Activated T-helper 2 cell treated with anti-CD3 and anti-CD28 coated beads, Interferon-gamma antibody, Interleukin-2, Interleukin-4, amounts not matched to agents 10 μg/mL and 5 μg/mL and 100 μg/mL, durations not matched to agents 14 hours and 24 hours and 36 hours (primary cell): ENCODE measurements at regions not wholly inside any gene's neighbourhood (a gene's known extent, or its start where the extent isn't known, plus 50 kb on each side); places are given as distances from the start of the nearest gene placed in this dataset.

Experiments used
- DNase-seq: peaks from one replicate; pipeline ENCODE4 v3.0.0; 2021; ENCODE audit warnings: low spot score
- H3K27ac Mint-ChIP-seq: one replicate; pipeline ENCODE4 v1.8.0; 2021; ENCODE audit warnings: mixed read lengths
- H3K27me3 Mint-ChIP-seq: one replicate; pipeline ENCODE4 v1.8.0; 2021; ENCODE audit warnings: low read depth, mixed read lengths
- H3K36me3 Mint-ChIP-seq: one replicate; pipeline ENCODE4 v1.8.0; 2021; ENCODE audit warnings: low read depth, mixed read lengths
- H3K4me1 Mint-ChIP-seq: one replicate; pipeline ENCODE4 v1.8.0; 2021; ENCODE audit warnings: low read depth, mixed read lengths
- H3K4me3 Mint-ChIP-seq: one replicate; pipeline ENCODE4 v1.8.0; 2021; ENCODE audit warnings: low read depth, mild to moderate bottlenecking, moderate library complexity, mixed read lengths
- H3K9me3 Mint-ChIP-seq: one replicate; pipeline ENCODE4 v1.8.0; 2021; ENCODE audit warnings: mixed read lengths
- intact Hi-C: fragments of 100-400 bp; cut with micrococcal nuclease; formaldehyde crosslinking; loops from one replicate; pipeline ENCODE4 v1.15.1; 2023

GRCh38 chr12:126719912-126720705, 1546.9 kb upstream of the TMEM132C start:
- Mint-ChIP-seq H3K9me3 (peaks cover 35% of the 10 kb centered on the region), H3K36me3 (no peaks in the 10 kb centered on the region), H3K27me3 (no peaks in the 10 kb centered on the region), H3K4me1 (no peaks in the 10 kb centered on the region), H3K27ac (no peak overlapping the region), H3K4me3 (no peak overlapping the region)
- no peak for DNase-seq
- intact Hi-C loops = no loop called here

GRCh38 chr12:126726481-126727217, 1540.3 kb upstream of the TMEM132C start:
- H3K36me3 Mint-ChIP-seq = no peaks in the 10 kb centered on the region
- no peak for DNase-seq
- H3K9me3 Mint-ChIP-seq = peaks cover 4% of the 10 kb centered on the region
- H3K27ac Mint-ChIP-seq = no peak overlapping the region
- H3K4me3 Mint-ChIP-seq = no peak overlapping the region
- intact Hi-C loops = no loop called here
- H3K4me1 Mint-ChIP-seq = no peaks in the 10 kb centered on the region
- peaks cover 18% of the 10 kb centered on the region for H3K27me3 Mint-ChIP-seq

GRCh38 chr12:126727218-126728075, 1539.5 kb upstream of the TMEM132C start:
- DNase-seq = no peak
- Mint-ChIP-seq H3K9me3 (no peaks in the 10 kb centered on the region), H3K4me3 (no peak overlapping the region), H3K27me3 (peaks cover 18% of the 10 kb centered on the region), H3K36me3 (no peaks in the 10 kb centered on the region), H3K4me1 (no peaks in the 10 kb centered on the region), H3K27ac (no peak overlapping the region)
- intact Hi-C loops = no loop called here

GRCh38 chr12:126734296-126734695, 1532.7 kb upstream of the TMEM132C start:
- no peak overlapping the region for H3K27ac Mint-ChIP-seq
- H3K9me3 Mint-ChIP-seq = no peaks in the 10 kb centered on the region
- no peaks in the 10 kb centered on the region for H3K4me1 Mint-ChIP-seq
- H3K36me3 Mint-ChIP-seq = no peaks in the 10 kb centered on the region
- intact Hi-C loops = no loop called here
- no peak for DNase-seq
- H3K27me3 Mint-ChIP-seq = no peaks in the 10 kb centered on the region
- H3K4me3 Mint-ChIP-seq = no peak overlapping the region

GRCh38 chr12:126734710-126735109, 1532.3 kb upstream of the TMEM132C start:
- intact Hi-C loops = no loop called here
- Mint-ChIP-seq H3K4me3 (no peak overlapping the region), H3K4me1 (no peaks in the 10 kb centered on the region), H3K9me3 (no peaks in the 10 kb centered on the region), H3K36me3 (no peaks in the 10 kb centered on the region), H3K27ac (no peak overlapping the region), H3K27me3 (no peaks in the 10 kb centered on the region)
- DNase-seq = no peak

GRCh38 chr12:126741536-126742240, 1525.3 kb upstream of the TMEM132C start:
- no peak for DNase-seq
- H3K27ac Mint-ChIP-seq = no peak overlapping the region
- H3K27me3 Mint-ChIP-seq = no peaks in the 10 kb centered on the region
- H3K36me3 Mint-ChIP-seq = no peaks in the 10 kb centered on the region
- no peaks in the 10 kb centered on the region for H3K4me1 Mint-ChIP-seq
- no peak overlapping the region for H3K4me3 Mint-ChIP-seq
- H3K9me3 Mint-ChIP-seq = no peaks in the 10 kb centered on the region
- intact Hi-C loops = loop anchor here (10.0 kb wide), 1 partner anchor 677 kb away; no protein-coding TSS in a partner anchor

- DNase-seq = no peak
- H3K27me3 Mint-ChIP-seq = no peaks in the 10 kb centered on the region
- H3K27ac Mint-ChIP-seq = no peak overlapping the region
- H3K9me3 Mint-ChIP-seq = no peaks in the 10 kb centered on the region
- no peak overlapping the region for H3K4me3 Mint-ChIP-seq
- intact Hi-C loops = loop anchor here (10.0 kb wide), 1 partner anchor 677 kb away; no protein-coding TSS in a partner anchor
- H3K4me1 Mint-ChIP-seq = no peaks in the 10 kb centered on the region
- H3K36me3 Mint-ChIP-seq = no peaks in the 10 kb centered on the region
Observed at GRCh38 chr12:126742241-126742641, 1524.7 kb upstream of the TMEM132C start.

GRCh38 chr12:126747530-126748149, 1519.3 kb upstream of the TMEM132C start:
- Mint-ChIP-seq H3K4me1 (no peaks in the 10 kb centered on the region), H3K4me3 (no peak overlapping the region), H3K36me3 (no peaks in the 10 kb centered on the region), H3K27ac (no peak overlapping the region), H3K9me3 (no peaks in the 10 kb centered on the region), H3K27me3 (no peaks in the 10 kb centered on the region)
- peak; percentile 23 for DNase-seq
- intact Hi-C loops = loop anchor here (10.0 kb wide), 1 partner anchor 683 kb away; no protein-coding TSS in a partner anchor

GRCh38 chr12:126752021-126752420, 1514.9 kb upstream of the TMEM132C start:
- Mint-ChIP-seq H3K27ac (no peak overlapping the region), H3K9me3 (no peaks in the 10 kb centered on the region), H3K4me3 (no peak overlapping the region), H3K36me3 (no peaks in the 10 kb centered on the region), H3K27me3 (no peaks in the 10 kb centered on the region), H3K4me1 (no peaks in the 10 kb centered on the region)
- DNase-seq = no peak
- intact Hi-C loops = no loop called here

GRCh38 chr12:126757326-126757725, 1509.6 kb upstream of the TMEM132C start:
- Mint-ChIP-seq H3K36me3 (peaks cover 6% of the 10 kb centered on the region), H3K4me1 (peaks cover 8% of the 10 kb centered on the region)
- intact Hi-C loops = no loop called here

GRCh38 chr12:126760092-126760491, 1506.9 kb upstream of the TMEM132C start:
- Mint-ChIP-seq H3K36me3 (peaks cover 24% of the 10 kb centered on the region), H3K27ac (no peak overlapping the region)
- DNase-seq = no peak

More at GRCh38 chr12:126757326-126757725, 1509.6 kb upstream of the TMEM132C start:
- no peaks in the 10 kb centered on the region for H3K27me3 Mint-ChIP-seq
- H3K9me3 Mint-ChIP-seq = peaks cover 13% of the 10 kb centered on the region
- no peak overlapping the region for H3K27ac Mint-ChIP-seq
- no peak for DNase-seq
- no peak overlapping the region for H3K4me3 Mint-ChIP-seq

GRCh38 chr12:126761420-126761819, 1505.5 kb upstream of the TMEM132C start:
- H3K36me3 Mint-ChIP-seq = peaks cover 24% of the 10 kb centered on the region
- H3K27ac Mint-ChIP-seq = peak overlapping the region; percentile 21
- peaks cover 8% of the 10 kb centered on the region for H3K4me1 Mint-ChIP-seq
- H3K27me3 Mint-ChIP-seq = no peaks in the 10 kb centered on the region
- DNase-seq = no peak
- peaks cover 46% of the 10 kb centered on the region for H3K9me3 Mint-ChIP-seq
- no peak overlapping the region for H3K4me3 Mint-ChIP-seq
- intact Hi-C loops = loop anchor here (1.0 kb wide), 2 partner anchors 11 to 172 kb away; no protein-coding TSS in a partner anchor

More at GRCh38 chr12:126760092-126760491, 1506.9 kb upstream of the TMEM132C start:
- Mint-ChIP-seq H3K4me1 (peaks cover 8% of the 10 kb centered on the region), H3K9me3 (peaks cover 38% of the 10 kb centered on the region), H3K4me3 (no peak overlapping the region), H3K27me3 (no peaks in the 10 kb centered on the region)
- intact Hi-C loops = no loop called here
